HG03139 (cell line): ENCODE measurements at regions not wholly inside any gene's neighbourhood (a gene's known extent, or its start where the extent isn't known, plus 50 kb on each side); places are given as distances from the start of the nearest gene placed in this dataset.

Experiments used
- ATAC-seq: cut with Tn5 transposase; IDR thresholded peaks from one replicate; pipeline ENCODE4 v1.9.1; 2021; ENCODE audit not compliant: unreplicated experiment

- ATAC-seq = no peak
These were observed 201.4 kb upstream of the EEA1 start for GRCh38 chr12:93130366-93131054.

- ATAC-seq = no peak
These were observed 204.3 kb upstream of the EEA1 start for GRCh38 chr12:93133361-93133760.

- ATAC-seq = no peak
These were observed 205.2 kb upstream of the EEA1 start for GRCh38 chr12:93134175-93134890.

- ATAC-seq = no peak
These were observed 205.8 kb upstream of the EEA1 start for GRCh38 chr12:93134893-93135285.

- no peak for ATAC-seq
These were observed 206.5 kb upstream of the EEA1 start for GRCh38 chr12:93135286-93136239.

GRCh38 chr12:93136253-93137055 lies 207.4 kb upstream of the EEA1 start:
- ATAC-seq = no peak

GRCh38 chr12:93137656-93138612 lies 208.8 kb upstream of the EEA1 start:
- ATAC-seq = peak; percentile 43

- ATAC-seq = peak; percentile 56
These were observed 210.1 kb upstream of the EEA1 start for GRCh38 chr12:93139028-93139665.

- ATAC-seq = no peak
These were observed 211.2 kb upstream of the EEA1 start for GRCh38 chr12:93140325-93140724.

- ATAC-seq = no peak
These were observed 211.7 kb upstream of the EEA1 start for GRCh38 chr12:93140801-93141200.

- ATAC-seq = no peak
These were observed 213.8 kb upstream of the EEA1 start for GRCh38 chr12:93142881-93143280.

- no peak for ATAC-seq
These were observed 215.0 kb upstream of the EEA1 start for GRCh38 chr12:93144109-93144508.

- no peak for ATAC-seq
These were observed 216.0 kb upstream of the EEA1 start for GRCh38 chr12:93145086-93145485.

GRCh38 chr12:93146263-93146939 lies 217.3 kb upstream of the EEA1 start:
- no peak for ATAC-seq

GRCh38 chr12:93146970-93147369 lies 217.9 kb upstream of the EEA1 start:
- no peak for ATAC-seq

- ATAC-seq = no peak
These were observed 219.3 kb upstream of the EEA1 start for GRCh38 chr12:93148412-93148811.

- ATAC-seq = no peak
These were observed 220.1 kb upstream of the EEA1 start for GRCh38 chr12:93149229-93149628.

- ATAC-seq = no peak
These were observed 222.1 kb upstream of the EEA1 start for GRCh38 chr12:93151079-93151762.
